ENCODE measurements at regions not wholly inside any gene's neighbourhood (a gene's known extent, or its start where the extent isn't known, plus 50 kb on each side); places are given as distances from the start of the nearest gene placed in this dataset.

GRCh38 chr16:79329967-79330366 lies 270.6 kb downstream of the MAF start:
- no peaks in the 10 kb centered on the region for H4K20me1 ChIP-seq (ENCODE audit: insufficient read depth, low read length)
- no peaks in the 10 kb centered on the region for H3K79me2 ChIP-seq (ENCODE audit: low read length)
- H3F3A ChIP-seq (ENCODE audit: insufficient read depth, low read length), result no peaks in the 10 kb centered on the region
- no peaks in the 10 kb centered on the region for H3K27me3 ChIP-seq (replicated peaks; ENCODE audit: insufficient read depth, low read length)
- no peaks in the 10 kb centered on the region for H3K9me3 ChIP-seq (replicated peaks; ENCODE audit: insufficient read depth, low read length)
- H3K9ac ChIP-seq (ENCODE audit: low read length), result no peak overlapping the region
- TF ChIP-seq EZH2phosphoT487 (IDR thresholded peaks at IDR 0.05; ENCODE audit: low read length) (no peak), EZH2 (optimal IDR thresholded peaks at IDR 0.05; ENCODE audit: low read depth, low read length) (no peak), CTCF (IDR thresholded peaks at IDR 0.05; ENCODE audit: low read length) (no peak)
- H3K27ac ChIP-seq (ENCODE audit: low read length), result no peak overlapping the region
- no peaks in the 10 kb centered on the region for H3K9me2 ChIP-seq (replicated peaks; ENCODE audit: insufficient read depth, low read length)
- DNase-seq, result no peak
- no peak overlapping the region for H2AFZ ChIP-seq (ENCODE audit: low read length)
- no peak overlapping the region for H3K4me3 ChIP-seq (ENCODE audit: low read length)
- no peak overlapping the region for H3K4me2 ChIP-seq (ENCODE audit: low read depth, low read length)
- no peaks in the 10 kb centered on the region for H3K36me3 ChIP-seq (replicated peaks; ENCODE audit: insufficient read depth, low read length)
- H3K4me1 ChIP-seq (ENCODE audit: low read length), result no peaks in the 10 kb centered on the region

GRCh38 chr16:79329166-79329521 lies 271.4 kb downstream of the MAF start:
- Histone ChIP-seq H3K27ac (ENCODE audit: low read length) (no peak overlapping the region), H3K27me3 (replicated peaks; ENCODE audit: insufficient read depth, low read length) (no peaks in the 10 kb centered on the region), H3K4me3 (ENCODE audit: low read length) (no peak overlapping the region), H3K79me2 (ENCODE audit: low read length) (no peaks in the 10 kb centered on the region), H3K4me1 (ENCODE audit: low read length) (no peaks in the 10 kb centered on the region), H3K9ac (ENCODE audit: low read length) (no peak overlapping the region), H4K20me1 (ENCODE audit: insufficient read depth, low read length) (no peaks in the 10 kb centered on the region), H2AFZ (ENCODE audit: low read length) (no peak overlapping the region), H3K9me2 (replicated peaks; ENCODE audit: insufficient read depth, low read length) (no peaks in the 10 kb centered on the region), H3F3A (ENCODE audit: insufficient read depth, low read length) (no peaks in the 10 kb centered on the region), H3K9me3 (replicated peaks; ENCODE audit: insufficient read depth, low read length) (no peaks in the 10 kb centered on the region), H3K36me3 (replicated peaks; ENCODE audit: insufficient read depth, low read length) (no peaks in the 10 kb centered on the region), H3K4me2 (ENCODE audit: low read depth, low read length) (no peak overlapping the region)
- TF ChIP-seq EZH2 (optimal IDR thresholded peaks at IDR 0.05; ENCODE audit: low read depth, low read length) (no peak), EZH2phosphoT487 (IDR thresholded peaks at IDR 0.05; ENCODE audit: low read length) (no peak), CTCF (IDR thresholded peaks at IDR 0.05; ENCODE audit: low read length) (no peak)
- DNase-seq, result no peak

GRCh38 chr16:79328402-79329165 lies 272.0 kb downstream of the MAF start:
- Histone ChIP-seq H3K4me3 (ENCODE audit: low read length) (no peak overlapping the region), H4K20me1 (ENCODE audit: insufficient read depth, low read length) (no peaks in the 10 kb centered on the region), H3K4me2 (ENCODE audit: low read depth, low read length) (no peak overlapping the region), H3K9ac (ENCODE audit: low read length) (no peak overlapping the region), H3K36me3 (replicated peaks; ENCODE audit: insufficient read depth, low read length) (no peaks in the 10 kb centered on the region), H3K79me2 (ENCODE audit: low read length) (no peaks in the 10 kb centered on the region), H3K4me1 (ENCODE audit: low read length) (no peaks in the 10 kb centered on the region), H3K9me2 (replicated peaks; ENCODE audit: insufficient read depth, low read length) (no peaks in the 10 kb centered on the region), H2AFZ (ENCODE audit: low read length) (no peak overlapping the region), H3F3A (ENCODE audit: insufficient read depth, low read length) (no peaks in the 10 kb centered on the region), H3K9me3 (replicated peaks; ENCODE audit: insufficient read depth, low read length) (no peaks in the 10 kb centered on the region), H3K27ac (ENCODE audit: low read length) (no peak overlapping the region), H3K27me3 (replicated peaks; ENCODE audit: insufficient read depth, low read length) (no peaks in the 10 kb centered on the region)
- no peak for DNase-seq
- TF ChIP-seq EZH2phosphoT487 (IDR thresholded peaks at IDR 0.05; ENCODE audit: low read length), result no peak
- no peak for TF ChIP-seq EZH2 (optimal IDR thresholded peaks at IDR 0.05; ENCODE audit: low read depth, low read length)
- TF ChIP-seq CTCF (IDR thresholded peaks at IDR 0.05; ENCODE audit: low read length), result no peak

Data from MM.1S (cell line).